COR-L47 (cell line): ENCODE measurements at regions not wholly inside any gene's neighbourhood (a gene's known extent, or its start where the extent isn't known, plus 50 kb on each side); places are given as distances from the start of the nearest gene placed in this dataset.

ENCODE experiments used
- DNase-seq: peaks from one replicate; lab custom pipeline; 2025; lab: John Stamatoyannopoulos, UW

DNA sequence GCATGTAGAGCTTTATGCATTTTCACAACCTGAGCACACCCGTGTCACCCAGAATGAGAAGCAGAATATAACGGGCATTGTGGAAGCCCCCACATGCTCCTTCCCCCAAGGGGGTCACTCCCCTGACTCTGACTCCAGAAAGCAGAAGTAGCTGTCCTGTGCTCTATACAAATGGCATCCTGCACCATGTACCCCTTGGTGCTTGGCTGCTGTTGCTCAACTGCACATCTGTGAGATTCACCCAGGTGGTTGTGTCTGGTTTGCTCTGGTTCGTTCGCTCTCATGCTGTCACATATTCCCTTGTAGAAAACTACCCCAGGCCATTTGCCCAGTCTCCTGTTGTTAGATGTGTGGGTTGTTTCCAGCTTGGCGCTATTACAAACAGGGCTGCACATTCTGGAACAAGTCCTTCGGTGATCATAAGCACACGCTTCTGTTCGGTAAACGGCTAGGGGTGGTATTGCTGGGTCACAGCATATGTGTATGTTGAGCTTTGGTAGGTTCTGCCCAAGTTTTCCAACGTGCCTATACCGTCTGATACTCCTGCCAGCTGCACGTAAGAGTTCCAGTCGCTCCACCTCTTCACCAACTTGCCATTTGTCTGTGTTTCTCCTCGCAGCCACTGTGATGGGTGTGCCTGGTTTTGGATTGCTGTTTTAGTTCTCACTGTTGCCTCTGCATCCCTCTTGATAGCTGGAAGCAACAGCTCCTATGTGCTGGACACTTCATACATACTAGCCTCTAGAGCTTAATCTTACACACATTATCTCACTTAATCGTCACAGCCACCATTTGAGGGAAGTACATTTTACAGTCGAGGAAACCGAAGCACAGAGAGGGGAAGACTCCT is 65.4 kb upstream of the SLC6A6 start:
- DNase-seq = no peak

DNA sequence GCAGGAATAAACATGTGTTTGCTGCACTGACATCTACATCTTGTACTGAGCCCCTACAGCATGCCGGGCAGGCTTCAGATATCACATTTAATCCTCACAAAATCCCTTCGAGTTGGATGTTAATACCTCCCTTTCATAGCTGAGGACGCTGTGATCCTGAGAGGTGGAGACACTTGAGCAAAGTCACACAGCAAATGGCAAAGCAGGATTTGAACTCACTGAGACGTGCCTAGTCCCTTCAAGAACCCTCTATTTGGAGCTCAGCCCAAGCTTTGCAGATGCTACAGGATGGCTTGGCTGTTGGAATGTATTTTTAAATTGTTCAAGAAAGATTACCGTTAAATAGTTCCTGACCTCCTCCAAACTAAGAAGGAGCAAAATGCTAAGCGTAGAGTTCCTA is 64.6 kb upstream of the SLC6A6 start:
- DNase-seq = no peak

DNA sequence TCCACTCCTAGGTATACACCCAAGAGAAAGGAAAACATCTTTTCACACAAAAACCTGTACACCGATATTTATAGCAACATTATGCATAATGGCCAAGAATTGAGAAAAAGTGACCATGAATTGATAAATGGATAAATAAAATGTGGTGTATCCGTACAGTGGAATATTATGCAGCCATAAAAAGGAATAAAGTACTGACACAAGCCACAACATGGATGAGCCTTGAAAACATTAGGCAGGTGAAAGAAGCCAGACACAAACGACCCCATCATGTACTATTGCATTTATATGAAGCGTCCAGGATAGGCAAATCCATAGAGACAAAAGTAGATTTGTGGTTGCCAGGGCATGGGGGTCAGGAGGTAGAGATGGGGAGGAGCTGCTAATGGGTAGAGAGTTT is 64.2 kb upstream of the SLC6A6 start:
- no peak for DNase-seq

DNA sequence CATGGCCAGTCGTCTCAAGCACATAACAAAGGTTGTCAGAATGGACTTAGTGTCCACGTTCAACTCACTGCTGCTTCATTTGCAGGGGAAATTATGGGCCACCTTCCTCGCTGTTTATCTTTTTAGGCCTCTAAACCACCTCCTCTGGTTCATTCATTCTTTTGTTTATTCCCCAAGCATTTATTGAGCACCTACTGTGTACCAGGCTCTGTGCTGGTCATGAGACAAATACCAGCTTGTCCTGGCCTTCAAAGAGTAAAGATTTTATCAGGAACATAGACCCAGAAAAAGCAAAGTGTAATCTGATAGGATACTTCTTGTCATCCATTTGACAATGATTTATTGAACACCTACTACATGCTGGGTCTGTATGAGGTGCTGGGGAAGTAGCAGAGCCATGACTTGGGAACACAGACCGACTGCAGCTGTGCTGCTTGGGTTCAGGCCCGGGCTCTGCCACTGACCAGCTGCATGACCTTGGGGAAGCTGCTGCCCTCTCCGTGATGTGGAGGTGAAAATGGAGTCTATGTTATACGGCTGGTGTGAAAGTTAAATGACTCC is 63.4 kb upstream of the SLC6A6 start:
- DNase-seq = no peak

DNA sequence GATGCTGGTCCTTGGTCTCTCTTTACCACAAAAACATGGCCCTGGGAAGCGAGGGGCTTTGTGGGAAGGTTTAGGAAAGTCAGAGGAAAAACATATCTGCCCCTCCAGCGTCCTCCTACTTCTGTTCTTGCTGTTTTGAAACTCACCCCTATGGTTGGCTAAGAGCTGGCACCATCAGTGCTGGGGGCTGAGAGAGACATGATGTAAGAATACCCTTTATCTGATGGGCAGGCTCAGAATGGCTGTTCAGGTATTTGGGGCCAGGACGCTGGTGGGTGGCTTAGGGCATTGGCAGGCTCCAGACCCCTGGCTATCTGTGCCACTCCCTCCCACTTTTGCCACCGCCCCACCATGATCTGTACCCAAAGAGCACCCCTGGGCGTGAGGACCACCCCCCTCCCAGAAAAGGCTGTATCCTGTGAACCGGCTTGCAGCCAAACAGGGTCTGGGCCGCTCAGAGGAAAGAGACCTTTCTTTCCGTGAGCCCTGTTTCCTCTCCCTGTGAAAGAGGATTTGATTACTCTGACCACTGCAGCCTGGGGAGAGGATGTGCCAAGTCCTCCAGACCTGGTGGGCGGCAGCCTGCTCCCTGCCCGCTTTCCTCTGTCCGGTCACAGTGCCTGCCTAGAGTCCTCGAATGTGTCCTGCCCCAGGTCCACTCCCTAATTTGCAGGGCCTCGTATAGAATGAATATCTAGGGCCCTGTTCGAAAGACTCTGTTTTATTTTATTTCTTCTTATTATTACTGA is 61.3 kb upstream of the SLC6A6 start:
- DNase-seq = no peak

DNA sequence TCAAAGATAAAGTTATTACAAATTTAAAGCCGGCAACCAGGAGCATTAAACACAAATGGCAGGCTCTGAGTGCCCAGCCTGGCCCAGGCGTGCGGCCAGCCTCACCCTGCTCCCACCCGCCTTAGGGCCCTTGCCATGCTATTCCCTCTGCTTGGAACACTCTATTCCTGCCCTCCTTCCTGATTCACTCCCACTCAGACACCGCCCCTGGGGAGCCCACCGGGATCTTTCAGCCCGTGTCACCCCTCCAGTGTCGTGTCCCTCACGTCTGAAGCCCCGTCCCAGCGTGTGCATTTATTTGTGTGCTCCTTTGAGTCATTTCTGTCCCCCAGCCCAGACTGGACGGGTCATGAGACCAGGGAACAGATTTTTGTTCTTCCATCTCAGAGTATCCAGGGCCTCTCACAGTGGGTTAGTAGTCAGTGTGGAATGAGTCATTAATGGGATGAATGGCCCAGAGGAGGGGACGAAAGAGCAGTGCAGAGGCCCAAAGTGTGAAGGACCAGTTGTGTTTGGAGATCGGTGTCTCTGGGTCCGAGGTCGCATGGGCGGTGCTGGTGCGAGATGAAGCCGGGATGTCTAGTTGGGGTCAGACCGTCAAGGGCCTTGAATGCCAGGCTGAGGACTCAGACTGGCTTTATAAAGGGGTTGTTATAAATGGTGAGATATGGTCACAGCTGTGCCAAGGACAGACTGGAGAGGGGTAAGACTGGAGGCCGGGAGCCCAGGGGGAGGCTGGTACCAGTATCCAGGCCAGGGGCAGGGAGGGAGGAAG is 58.9 kb upstream of the SLC6A6 start:
- no peak for DNase-seq

DNA sequence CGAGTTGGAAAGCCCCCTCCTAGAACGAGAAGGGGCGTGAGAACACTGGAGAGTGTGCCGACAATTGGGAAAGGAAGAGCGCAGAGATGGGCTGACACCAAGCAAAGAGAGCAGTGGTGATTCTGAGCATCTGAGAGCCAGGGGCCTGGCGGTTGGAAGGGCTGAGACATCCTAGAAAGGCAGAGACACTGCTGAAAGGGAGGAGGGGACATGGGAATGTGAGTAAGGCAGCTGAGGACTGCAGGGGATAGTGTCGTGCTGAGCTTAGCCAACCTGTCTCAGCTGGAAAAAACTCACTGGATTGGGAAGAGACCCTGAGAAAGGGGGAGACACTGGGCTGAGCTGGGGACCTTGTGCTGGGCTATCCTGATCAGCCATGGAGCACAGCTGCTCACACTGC is 58.1 kb upstream of the SLC6A6 start:
- no peak for DNase-seq

DNA sequence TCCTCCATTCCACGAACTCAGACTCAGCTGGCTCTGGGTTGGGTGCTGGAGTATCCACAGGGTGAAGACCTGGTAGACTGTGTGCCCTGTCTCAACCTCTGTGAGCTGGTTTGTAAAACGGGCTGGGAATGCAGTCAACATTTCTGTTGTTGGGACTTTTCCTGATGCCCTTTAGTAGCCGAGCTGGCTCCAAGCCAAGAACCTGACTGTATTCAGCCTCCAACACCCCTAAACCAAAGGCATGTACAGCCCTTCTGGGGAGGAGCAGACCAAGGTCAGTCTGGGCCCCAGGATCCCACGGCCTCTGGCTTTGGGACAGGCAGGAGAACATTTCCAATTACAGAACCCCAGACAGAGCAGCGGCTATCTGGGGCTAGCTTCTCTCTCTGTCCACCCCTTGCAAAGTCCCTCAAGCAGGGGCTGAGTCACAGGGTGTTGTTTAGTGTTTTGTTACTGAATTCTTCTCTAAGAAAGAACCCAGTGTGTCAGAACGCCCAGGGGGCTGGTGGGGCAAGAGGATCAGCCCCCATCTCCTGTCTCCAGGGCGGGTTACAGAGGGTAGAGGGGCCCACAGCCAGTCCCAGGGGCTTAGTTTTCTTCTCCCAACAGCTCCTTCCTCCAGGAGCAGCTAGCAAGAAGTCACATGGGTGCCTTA is 56.8 kb upstream of the SLC6A6 start:
- DNase-seq = no peak

DNA sequence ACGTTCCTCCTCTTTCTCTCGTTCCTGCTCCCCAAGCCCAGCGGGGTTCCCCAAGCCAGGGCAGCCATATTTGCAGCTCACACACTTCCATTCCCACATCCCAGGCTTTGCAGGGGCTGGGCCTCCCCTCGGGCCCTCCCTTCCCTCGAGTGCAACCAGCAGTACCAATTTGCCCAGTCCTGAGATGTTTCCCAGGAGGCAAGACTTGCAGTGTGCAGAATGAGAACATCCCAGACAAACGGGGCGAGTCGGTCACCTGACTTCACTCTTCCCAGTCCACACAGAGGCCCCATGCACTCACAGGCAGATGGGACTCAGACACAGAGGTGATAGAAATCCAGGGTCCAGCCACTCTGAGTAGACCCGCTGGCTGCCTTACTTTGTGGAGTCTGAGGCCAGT is 56.2 kb upstream of the SLC6A6 start:
- no peak for DNase-seq

DNA sequence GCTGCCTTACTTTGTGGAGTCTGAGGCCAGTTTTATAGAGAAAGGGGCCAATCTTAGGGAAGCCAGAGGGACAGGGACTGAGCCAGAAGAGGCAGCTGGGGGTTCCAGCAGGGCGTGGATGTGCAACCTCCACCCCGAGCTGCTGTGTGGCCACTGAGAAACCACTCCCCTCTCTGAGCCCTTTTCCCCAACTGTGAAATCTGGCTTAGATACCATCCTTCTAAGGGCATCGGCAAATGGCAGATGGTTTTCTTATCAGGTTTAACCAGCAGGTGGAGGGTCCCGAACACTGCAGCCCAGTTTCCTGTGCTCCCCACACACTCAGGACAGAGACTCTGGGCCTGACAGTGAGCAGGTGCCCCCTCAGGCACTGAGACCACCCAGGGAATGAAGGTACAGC is 55.8 kb upstream of the SLC6A6 start:
- no peak for DNase-seq

DNA sequence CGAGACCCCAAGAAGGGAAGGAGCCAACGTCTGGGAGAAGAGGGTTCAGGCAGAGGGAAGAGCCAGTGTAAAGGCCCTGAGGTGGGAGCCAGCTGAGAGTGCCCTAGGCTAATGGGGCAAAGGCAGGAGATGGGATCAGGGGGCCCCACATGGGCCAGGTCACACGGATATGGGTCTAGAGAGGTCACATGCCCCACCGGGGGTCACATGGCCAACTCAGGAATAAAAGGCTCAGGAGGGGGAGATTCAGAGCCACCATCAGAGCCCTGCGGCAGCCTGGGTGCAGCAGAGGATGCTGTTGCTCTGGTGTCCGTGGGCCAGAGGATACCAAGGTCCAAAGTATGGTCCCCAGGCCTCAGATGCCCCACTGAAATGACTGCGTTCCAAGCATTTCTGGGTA is 55.3 kb upstream of the SLC6A6 start:
- DNase-seq = no peak

DNA sequence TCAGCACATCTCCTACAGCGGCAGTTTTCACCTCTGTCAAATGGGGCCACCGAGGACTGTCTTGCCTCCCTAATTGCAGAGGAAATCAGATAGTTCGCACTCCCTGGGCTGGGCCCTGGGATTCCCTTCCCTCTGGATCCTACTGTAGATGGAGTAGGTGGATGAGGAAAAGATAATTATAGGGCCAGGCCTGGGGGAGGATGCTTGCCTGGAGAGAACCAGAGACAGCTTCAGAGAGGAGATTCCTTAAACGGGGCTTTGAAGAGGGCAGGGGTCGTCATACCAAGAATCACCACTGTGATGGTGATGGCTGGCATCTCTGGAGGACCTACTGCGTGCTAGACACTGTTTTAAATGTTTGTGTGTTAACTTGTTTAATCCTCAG is 50.8 kb upstream of the SLC6A6 start:
- DNase-seq = no peak

DNA sequence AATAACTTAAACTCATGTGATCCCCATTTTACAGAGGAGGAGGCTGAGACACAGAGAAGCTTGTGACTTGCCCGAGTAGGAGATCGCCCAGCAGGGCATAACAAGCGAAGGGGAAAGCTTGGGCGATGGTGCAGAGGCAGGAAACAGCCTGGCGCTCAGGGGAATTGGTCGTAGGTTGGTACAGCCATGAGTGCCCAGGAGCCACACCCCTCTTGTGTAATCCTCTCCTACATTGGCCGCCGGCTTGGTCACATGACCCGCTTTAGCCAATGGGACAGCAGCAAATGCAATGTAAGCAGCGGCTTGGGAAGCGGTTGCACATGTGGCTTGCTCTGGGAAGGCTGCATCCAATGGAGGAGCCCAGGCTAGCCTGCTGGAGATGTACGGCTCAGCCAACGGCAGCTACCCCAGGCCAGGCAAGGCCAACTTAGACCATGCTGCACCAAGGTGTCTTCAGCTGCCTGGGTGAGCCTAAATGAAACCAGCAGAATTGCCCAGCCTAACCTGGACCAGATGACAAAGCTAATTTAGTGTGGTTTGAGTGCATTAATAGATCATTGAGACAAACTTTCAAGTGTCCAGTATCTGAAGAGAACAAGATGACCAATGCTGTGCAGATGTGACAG is 50.3 kb upstream of the SLC6A6 start:
- DNase-seq = no peak
